Transverse colon (tissue), 4 donors: ENCODE measurements at regions not wholly inside any gene's neighbourhood (a gene's known extent, or its start where the extent isn't known, plus 50 kb on each side); places are given as distances from the start of the nearest gene placed in this dataset.

Experiments used
- DNase-seq: peaks from one replicate; pipeline ENCODE4 v3.0.0-alpha.2; 2019
- H3K27ac ChIP-seq, 4 donors: fragments of 200-600 bp; sonication (generic); 2 replicates each; pipeline ENCODE4 v1.5.1; 2016 to 2018; ENCODE audit warnings: inconsistent platforms in 4 of 4
- H3K27me3 ChIP-seq: fragments of 200-600 bp; sonication (generic); 2 replicates; pipeline ENCODE4 v1.5.1; 2017; ENCODE audit warnings: inconsistent platforms
- H3K36me3 ChIP-seq, 4 donors: fragments of 200-600 bp; sonication (generic); 2 replicates each; pipeline ENCODE4 v1.5.1; 2017 to 2019; ENCODE audit warnings: inconsistent platforms in 4 of 4
- H3K4me1 ChIP-seq, 4 donors: fragments of 200-600 bp; sonication (generic); 2 replicates each; pipeline ENCODE4 v1.5.1; 2017 to 2020; ENCODE audit warnings: inconsistent platforms in 4 of 4
- H3K4me3 ChIP-seq, 4 donors: fragments of 200-600 bp; sonication (generic); 1 replicate in 1 of 4; 2 replicates in 3 of 4; pipeline versions ENCODE4 v1.5.1 to v1.6.1; 2017 to 2019; ENCODE audit warnings: inconsistent platforms in 4 of 4
- H3K9me3 ChIP-seq, 2 donors: fragments of 200-600 bp; sonication (generic); 2 replicates each; pipeline ENCODE4 v1.5.1; 2017 to 2019; ENCODE audit warnings: inconsistent platforms in 2 of 2
- CTCF ChIP-seq, 5 experiments: fragments of 200-600 bp in 3 of 5; fragments of 450-650 bp in 2 of 5; sonication (generic) in 3 of 5; IDR thresholded peaks; 1 replicate in 2 of 5; 2 replicates in 3 of 5; pipeline ENCODE4 v1.5.1; 2016 to 2017; ENCODE audit warnings: antibody characterized with exemption in 5 of 5, inconsistent platforms in 3 of 5, mild to moderate bottlenecking in 2 of 5, moderate library complexity in 1 of 5
- EP300 ChIP-seq: sonication (generic); formaldehyde crosslinking; IDR thresholded peaks from one replicate; pipeline ENCODE4 v1.6.1; 2017; ENCODE audit warnings: antibody characterized with exemption, low read depth
- POLR2A ChIP-seq: fragments of 450-650 bp; IDR thresholded peaks from one replicate; pipeline ENCODE4 v1.6.1; 2016; ENCODE audit warnings: antibody characterized with exemption, mild to moderate bottlenecking, moderate library complexity
- POLR2AphosphoS5 ChIP-seq, 3 donors: sonication (generic); formaldehyde crosslinking; IDR thresholded peaks; one replicate each; pipeline ENCODE4 v1.6.1; 2016; ENCODE audit warnings: antibody characterized with exemption in 3 of 3
- WGBS, 2 donors: methylation state at CpG; one replicate each; pipeline ENCODE4 v1.1.5; 2018; ENCODE audit warnings: low coverage in 1 of 2; 5-methylcytosine and 5-hydroxymethylcytosine counted together
- in situ Hi-C, 4 donors: fragments of 200-750 bp; cut with MboI; loops; one replicate each; pipeline versions ENCODE4 v1.15.0 to v1.15.1; 2017; ENCODE audit warnings: low sequenced_read_pairs in 3 of 4, low pct_ligation_motif_present in 1 of 4, low pct_unique_long_range_greater_than_20kb in 1 of 4
- intact Hi-C: fragments of 100-400 bp; cut with DNase I; formaldehyde crosslinking; loops from one replicate; pipeline ENCODE4 v1.15.1; 2023; ENCODE audit warnings: low total_unique reads

DNA sequence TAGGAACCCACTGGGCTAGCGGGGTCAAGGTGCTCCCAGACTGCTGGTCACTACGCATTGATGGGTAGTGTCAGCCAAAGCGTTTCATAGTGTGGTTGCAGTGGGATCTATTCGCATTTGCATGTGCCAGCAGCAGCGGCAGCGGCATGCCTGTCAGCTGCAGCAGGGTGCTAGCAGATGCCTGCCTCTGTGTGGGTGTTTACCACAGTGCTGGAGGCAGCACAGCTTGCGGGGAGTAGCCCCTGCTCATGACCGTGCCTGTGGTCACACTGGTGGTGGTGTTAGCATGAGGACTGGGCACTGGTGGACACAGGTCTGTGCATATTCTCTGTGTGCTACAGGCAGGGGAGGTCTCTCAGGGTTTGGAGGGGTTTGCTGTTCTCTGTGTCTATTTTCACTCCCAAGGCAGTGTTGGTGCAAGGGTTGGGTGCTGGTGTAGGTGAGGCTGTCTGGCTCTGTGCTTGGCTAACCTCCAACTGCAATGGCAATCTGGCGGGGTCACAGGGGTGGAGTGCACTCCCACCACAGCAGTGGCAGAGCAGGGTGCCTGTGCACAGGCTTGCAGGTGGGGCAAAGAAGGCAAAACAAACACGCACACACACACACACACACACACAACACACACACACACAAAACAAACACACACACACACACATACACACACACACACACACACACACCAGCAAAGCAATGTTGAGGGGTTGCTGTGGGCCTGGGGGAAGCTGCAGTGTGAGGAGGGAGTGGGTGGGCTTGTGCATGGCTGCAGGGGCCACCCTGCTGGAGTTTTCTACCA is 184.4 kb downstream of the GLUD2 start:
- DNase-seq, result no peak
- no peak for TF ChIP-seq CTCF (IDR thresholded peaks at IDR 0.05)
- no peak for TF ChIP-seq POLR2AphosphoS5 (IDR thresholded peaks at IDR 0.05)
- no peak for TF ChIP-seq POLR2A
- TF ChIP-seq EP300, result no peak
- H3K9me3 ChIP-seq, result no peaks in the 10 kb centered on the region
- WGBS, 2 donors, result 76% methylated on average over 10 of the region's 10 CpGs; no CpG with 5 or more reads in 1 of the 2 donors
- H3K27ac ChIP-seq, result no peak overlapping the region
- H3K36me3 ChIP-seq, result no peaks in the 10 kb centered on the region
- no peak overlapping the region for H3K4me3 ChIP-seq
- intact Hi-C loops (no loop called here), in situ Hi-C loops (no loop called here)
- no peaks in the 10 kb centered on the region for H3K27me3 ChIP-seq
- no peaks in the 10 kb centered on the region for H3K4me1 ChIP-seq

DNA sequence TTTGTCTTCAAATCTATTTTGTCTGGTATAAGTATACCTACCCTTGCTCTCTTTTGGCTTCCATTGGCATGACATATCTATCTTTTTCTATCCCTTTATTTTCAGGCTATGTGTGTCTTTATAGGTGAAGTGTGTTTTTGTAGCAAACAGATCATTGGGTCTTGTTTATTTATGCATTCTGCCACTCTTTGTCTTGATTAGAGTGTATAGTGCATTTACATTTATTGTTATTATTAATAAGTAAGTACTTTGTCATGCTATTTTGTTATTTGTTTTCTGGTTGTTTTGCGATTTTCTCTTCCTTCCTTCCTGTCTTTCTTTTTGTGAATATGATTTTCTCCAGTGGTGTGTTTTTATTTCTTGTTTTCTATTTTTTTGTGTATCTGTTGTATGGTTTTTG is 188.6 kb downstream of the GLUD2 start:
- Histone ChIP-seq H3K27me3 (no peaks in the 10 kb centered on the region), H3K36me3 (no peaks in the 10 kb centered on the region), H3K27ac (no peak overlapping the region), H3K4me1 (no peaks in the 10 kb centered on the region), H3K9me3 (no peaks in the 10 kb centered on the region), H3K4me3 (no peak overlapping the region)
- DNase-seq, result no peak
- intact Hi-C loops (no loop called here), in situ Hi-C loops (no loop called here)
- no peak for TF ChIP-seq EP300
- TF ChIP-seq POLR2AphosphoS5 (IDR thresholded peaks at IDR 0.05), result no peak
- no peak for TF ChIP-seq POLR2A
- TF ChIP-seq CTCF (IDR thresholded peaks at IDR 0.05), result no peak
- WGBS, 2 donors, result 69 to 71% methylated on average over 1 of the region's 1 CpG

DNA sequence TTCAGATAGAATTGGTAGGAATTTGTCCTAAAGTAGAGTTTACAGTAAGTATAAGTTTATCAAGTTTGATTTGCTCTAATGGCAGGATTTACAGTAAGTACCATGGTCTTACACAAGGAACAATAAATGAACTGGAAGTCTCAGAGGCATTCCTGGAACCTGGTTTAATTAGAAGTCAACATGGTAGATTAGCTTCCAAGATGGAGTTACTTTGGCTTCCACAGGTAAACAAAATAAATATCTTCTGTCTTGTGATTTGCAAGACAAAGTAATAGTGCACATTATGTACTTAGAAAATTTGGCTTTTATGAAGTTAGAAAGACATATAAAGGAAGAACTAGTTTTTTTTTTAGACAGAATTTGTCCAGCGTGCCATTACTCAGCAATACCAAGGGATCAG is 190.7 kb downstream of the GLUD2 start:
- in situ Hi-C loops, result no loop called here
- no peak overlapping the region for H3K27ac ChIP-seq
- H3K36me3 ChIP-seq, result no peaks in the 10 kb centered on the region
- H3K27me3 ChIP-seq, result no peaks in the 10 kb centered on the region
- no peaks in the 10 kb centered on the region for H3K9me3 ChIP-seq
- intact Hi-C loops, result no loop called here
- WGBS, 2 donors, result 81% methylated on average over 1 of the region's 1 CpG; no CpG with 5 or more reads in 1 of the 2 donors
- no peak for DNase-seq
- no peak overlapping the region for H3K4me3 ChIP-seq
- H3K4me1 ChIP-seq, result no peaks in the 10 kb centered on the region
- no peak for TF ChIP-seq CTCF (IDR thresholded peaks at IDR 0.05)
- TF ChIP-seq POLR2AphosphoS5 (IDR thresholded peaks at IDR 0.05), result no peak
- TF ChIP-seq POLR2A, result no peak
- no peak for TF ChIP-seq EP300

DNA sequence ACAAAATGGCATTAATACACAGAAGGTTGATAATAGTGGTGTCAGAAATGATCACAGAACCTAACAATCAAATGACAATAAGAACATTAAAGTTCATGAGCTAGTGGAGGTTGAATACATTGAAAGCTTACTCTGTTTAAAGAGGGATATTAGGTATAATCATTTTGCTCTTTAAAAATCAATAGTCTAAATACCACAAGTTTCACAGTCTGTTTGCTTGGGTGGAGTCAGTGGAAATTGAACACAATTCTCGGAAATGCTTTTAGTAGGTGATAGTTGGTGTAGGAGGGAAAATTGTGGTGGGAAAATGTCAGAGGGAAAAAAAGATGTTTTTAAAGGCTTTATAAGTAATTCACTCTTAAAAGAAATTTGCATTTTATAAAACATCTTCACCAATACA is 197.1 kb downstream of the GLUD2 start:
- Histone ChIP-seq H3K36me3 (no peaks in the 10 kb centered on the region), H3K27ac (no peak overlapping the region), H3K4me3 (no peak overlapping the region), H3K27me3 (no peaks in the 10 kb centered on the region), H3K9me3 (no peaks in the 10 kb centered on the region), H3K4me1 (no peaks in the 10 kb centered on the region)
- intact Hi-C loops, result no loop called here
- TF ChIP-seq POLR2A, result no peak
- TF ChIP-seq CTCF (IDR thresholded peaks at IDR 0.05), result no peak
- no peak for TF ChIP-seq POLR2AphosphoS5 (IDR thresholded peaks at IDR 0.05)
- no peak for TF ChIP-seq EP300
- 71 to 100% methylated on average over 1 of the region's 1 CpG for WGBS, 2 donors
- in situ Hi-C loops, result no loop called here
- no peak for DNase-seq
